ENCODE measurements at regions not wholly inside any gene's neighbourhood (a gene's known extent, or its start where the extent isn't known, plus 50 kb on each side); places are given as distances from the start of the nearest gene placed in this dataset.

DNA sequence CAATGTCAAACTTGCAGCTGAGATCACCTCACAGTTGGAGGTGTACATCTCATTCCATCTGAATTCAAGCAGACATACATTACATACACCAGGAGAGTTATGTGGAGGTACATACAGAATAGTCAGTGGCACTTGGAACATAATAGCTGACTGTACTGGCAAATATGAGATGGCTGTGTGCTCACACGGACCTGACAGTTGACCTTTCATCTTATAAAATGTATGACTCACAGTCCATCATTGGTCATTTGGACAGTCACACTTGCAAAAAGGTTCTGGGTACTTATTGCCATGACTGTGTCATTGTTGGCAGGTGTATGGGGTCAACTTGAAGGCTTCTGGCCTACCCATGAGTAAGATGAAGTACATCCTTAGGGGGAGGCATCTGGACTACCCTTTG, 88.6 kb upstream of the WDR1 start:
- peaks cover 22% of the 10 kb centered on the region for H3K27me3 Mint-ChIP-seq (ENCODE audit: low read depth)
- no peak overlapping the region for H4K5ac ChIP-seq (ENCODE audit: insufficient read length, low read depth, low read length)

More for the DNA sequence above, 88.6 kb upstream of the WDR1 start:
- H3T11ph ChIP-seq (ENCODE audit: low read length) = no peak overlapping the region
- no peak overlapping the region for H2BK5ac ChIP-seq (ENCODE audit: insufficient read length, low read length)
- no peak overlapping the region for H3K27ac ChIP-seq (ENCODE audit: insufficient read length, low read depth, low read length)
- H2AFZ ChIP-seq (ENCODE audit: low read length) = no peak overlapping the region
- no peaks in the 10 kb centered on the region for H3K9me3 ChIP-seq (ENCODE audit: control insufficient read depth, low read depth, low read length)
- no peak overlapping the region for H2BK15ac ChIP-seq (ENCODE audit: low read depth, low read length)
- no peaks in the 10 kb centered on the region for H3K4me1 ChIP-seq (ENCODE audit: insufficient read depth, low read length)
- no peak overlapping the region for H3K9ac ChIP-seq (ENCODE audit: extremely low read depth, insufficient read length, low read length)
- no peak overlapping the region for H2BK20ac ChIP-seq (ENCODE audit: low read depth, low read length, poor library complexity, severe bottlenecking)
- DNase-seq = no peak
- no peak overlapping the region for H2AK5ac ChIP-seq (ENCODE audit: insufficient read length, low read length)
- H3K4ac ChIP-seq (ENCODE audit: low read depth, low read length) = no peak overlapping the region
- H3K56ac ChIP-seq (ENCODE audit: insufficient read length, low read depth, low read length) = no peak overlapping the region
- H4K91ac ChIP-seq (ENCODE audit: insufficient read length, low read depth, low read length) = no peak overlapping the region
- no peak overlapping the region for H3K18ac ChIP-seq (ENCODE audit: insufficient read length, low read depth, low read length)
- no peaks in the 10 kb centered on the region for H3K79me2 ChIP-seq (ENCODE audit: insufficient read depth, low read length)
- H3K4me2 ChIP-seq (ENCODE audit: insufficient read depth, insufficient read length, low read length) = no peak overlapping the region
- H3K4me3 Mint-ChIP-seq = no peak overlapping the region
- no peak overlapping the region for H3K14ac ChIP-seq (ENCODE audit: insufficient read depth, low read length)
- no peaks in the 10 kb centered on the region for H3K23me2 ChIP-seq (ENCODE audit: insufficient read length, low read depth, low read length, poor library complexity, severe bottlenecking)
- WGBS (ENCODE audit: extremely low coverage, insufficient read length, low lambda C conversion rate) = no CpG with 5 or more reads among the region's 1 CpG
- H3K79me1 ChIP-seq (ENCODE audit: insufficient read depth, low read depth, low read length, poor library complexity, severe bottlenecking) = no peaks in the 10 kb centered on the region
- TF ChIP-seq, protein P1, sequence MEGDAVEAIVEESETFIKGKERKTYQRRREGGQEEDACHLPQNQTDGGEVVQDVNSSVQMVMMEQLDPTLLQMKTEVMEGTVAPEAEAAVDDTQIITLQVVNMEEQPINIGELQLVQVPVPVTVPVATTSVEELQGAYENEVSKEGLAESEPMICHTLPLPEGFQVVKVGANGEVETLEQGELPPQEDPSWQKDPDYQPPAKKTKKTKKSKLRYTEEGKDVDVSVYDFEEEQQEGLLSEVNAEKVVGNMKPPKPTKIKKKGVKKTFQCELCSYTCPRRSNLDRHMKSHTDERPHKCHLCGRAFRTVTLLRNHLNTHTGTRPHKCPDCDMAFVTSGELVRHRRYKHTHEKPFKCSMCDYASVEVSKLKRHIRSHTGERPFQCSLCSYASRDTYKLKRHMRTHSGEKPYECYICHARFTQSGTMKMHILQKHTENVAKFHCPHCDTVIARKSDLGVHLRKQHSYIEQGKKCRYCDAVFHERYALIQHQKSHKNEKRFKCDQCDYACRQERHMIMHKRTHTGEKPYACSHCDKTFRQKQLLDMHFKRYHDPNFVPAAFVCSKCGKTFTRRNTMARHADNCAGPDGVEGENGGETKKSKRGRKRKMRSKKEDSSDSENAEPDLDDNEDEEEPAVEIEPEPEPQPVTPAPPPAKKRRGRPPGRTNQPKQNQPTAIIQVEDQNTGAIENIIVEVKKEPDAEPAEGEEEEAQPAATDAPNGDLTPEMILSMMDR (conservative IDR thresholded peaks at IDR 0.05) = no peak
- H3K23ac ChIP-seq (ENCODE audit: insufficient read length, low read depth, low read length) = no peak overlapping the region
- no peak overlapping the region for H2BK120ac ChIP-seq (ENCODE audit: low read depth, low read length, poor library complexity, severe bottlenecking)
- H3K4me1 Mint-ChIP-seq = no peaks in the 10 kb centered on the region
- no peak overlapping the region for H4K8ac ChIP-seq (replicated peaks; ENCODE audit: insufficient read length, low read depth, low read length)
- no peaks in the 10 kb centered on the region for H4K20me1 ChIP-seq (ENCODE audit: control insufficient read depth, insufficient read depth, insufficient read length)
- H3K27ac Mint-ChIP-seq = no peak overlapping the region
- H2BK12ac ChIP-seq (ENCODE audit: insufficient read length, low read depth, low read length) = no peak overlapping the region
- H3K36me3 Mint-ChIP-seq (ENCODE audit: insufficient read depth in 1 of 3, low read depth in 3 of 3) = no peaks in the 10 kb centered on the region
- H3K9me3 Mint-ChIP-seq = no peaks in the 10 kb centered on the region
- no peaks in the 10 kb centered on the region for H3K27me3 ChIP-seq (ENCODE audit: insufficient read depth, low read length)
